SK-N-SH treated with all-trans-retinoic acid at 6 μM for 48 hours (cell line): ENCODE measurements at regions not wholly inside any gene's neighbourhood (a gene's known extent, or its start where the extent isn't known, plus 50 kb on each side); places are given as distances from the start of the nearest gene placed in this dataset.

Source experiments
- ATAC-seq: fragments of 200-7000 bp; cut with Tn5 transposase; 3 replicates; pipeline ENCODE4 v1.9.1; 2020; ENCODE audit warnings: mild to moderate bottlenecking, moderate library complexity
- ARNTL ChIP-seq: fragments of 450-650 bp; formaldehyde crosslinking; IDR thresholded peaks from 2 replicates; pipeline ENCODE4 v1.5.0; 2020; ENCODE audit warnings: low read depth, mild to moderate bottlenecking, moderate library complexity, borderline replicate concordance
- CREB5 ChIP-seq: fragments of 250-450 bp; sonication (Bioruptor Pico); IDR thresholded peaks from 2 replicates; pipeline ENCODE4 v1.5.1; 2020; ENCODE audit warnings: low read depth, mild to moderate bottlenecking, moderate library complexity
- CSDC2 ChIP-seq: fragments of 250-450 bp; sonication (Bioruptor Pico); IDR thresholded peaks from 2 replicates; pipeline ENCODE4 v1.5.0; 2020; ENCODE audit warnings: mild to moderate bottlenecking, moderate library complexity
- ESRRG ChIP-seq: fragments of 250-450 bp; sonication (Bioruptor Pico); IDR thresholded peaks from 2 replicates; pipeline ENCODE4 v1.6.1; 2021; ENCODE audit warnings: mild to moderate bottlenecking
- PATZ1 ChIP-seq: fragments of 250-450 bp; sonication (Bioruptor Pico); IDR thresholded peaks from 2 replicates; pipeline ENCODE4 v1.8.0; 2020; ENCODE audit warnings: mild to moderate bottlenecking, moderate library complexity, borderline replicate concordance
- PPARA ChIP-seq: fragments of 250-450 bp; sonication (Bioruptor Pico); IDR thresholded peaks from 2 replicates; pipeline ENCODE4 v1.5.0; 2020; ENCODE audit warnings: mild to moderate bottlenecking, borderline replicate concordance
- RARB ChIP-seq: fragments of 250-450 bp; sonication (Bioruptor Pico); IDR thresholded peaks from 2 replicates; pipeline ENCODE4 v1.8.0; 2021; ENCODE audit warnings: mild to moderate bottlenecking, moderate library complexity
- SNAI2 ChIP-seq: fragments of 250-450 bp; sonication (Bioruptor Pico); IDR thresholded peaks from 2 replicates; pipeline ENCODE4 v1.5.0; 2020; ENCODE audit warnings: mild to moderate bottlenecking, moderate library complexity
- TCF4 ChIP-seq: fragments of 250-450 bp; sonication (Bioruptor Pico); IDR thresholded peaks from 2 replicates; pipeline ENCODE4 v1.8.0; 2021; ENCODE audit warnings: mild to moderate bottlenecking, moderate library complexity, borderline replicate concordance
- TOX ChIP-seq: fragments of 250-450 bp; sonication (Bioruptor Pico); IDR thresholded peaks from 2 replicates; pipeline ENCODE4 v1.8.0; 2021; ENCODE audit warnings: mild to moderate bottlenecking, moderate library complexity, borderline replicate concordance
- ZC3H10 ChIP-seq: fragments of 250-450 bp; sonication (Bioruptor Pico); IDR thresholded peaks from 2 replicates; pipeline ENCODE4 v1.5.1; 2021; ENCODE audit warnings: mild to moderate bottlenecking, moderate library complexity
- ZFP3 ChIP-seq: fragments of 250-450 bp; sonication (Bioruptor Pico); IDR thresholded peaks from 2 replicates; pipeline ENCODE4 v1.5.0; 2020; ENCODE audit warnings: mild to moderate bottlenecking, moderate library complexity
- ZFP30 ChIP-seq: fragments of 450-650 bp; formaldehyde crosslinking; IDR thresholded peaks from 2 replicates; pipeline ENCODE4 v1.5.0; 2022; ENCODE audit warnings: mild to moderate bottlenecking, moderate library complexity
- ZNF565 ChIP-seq: fragments of 450-650 bp; formaldehyde crosslinking; conservative IDR thresholded peaks from 2 replicates; pipeline ENCODE4 v1.5.0; 2020; ENCODE audit warnings: low read depth, mild to moderate bottlenecking, moderate library complexity
- ZNF8 ChIP-seq: fragments of 450-650 bp; formaldehyde crosslinking; IDR thresholded peaks from 2 replicates; pipeline ENCODE4 v1.5.0; 2020; ENCODE audit warnings: mild to moderate bottlenecking, moderate library complexity
- TF ChIP-seq, protein P1 (sequence below): fragments of 250-450 bp; sonication (Bioruptor Pico); IDR thresholded peaks from 2 replicates; pipeline ENCODE4 v1.5.1; 2021; ENCODE audit warnings: mild to moderate bottlenecking, moderate library complexity
- TF ChIP-seq, protein P2 (sequence below): fragments of 250-450 bp; sonication (Bioruptor Pico); IDR thresholded peaks from 2 replicates; pipeline ENCODE4 v1.5.0; 2020; ENCODE audit warnings: mild to moderate bottlenecking, moderate library complexity

DNA sequence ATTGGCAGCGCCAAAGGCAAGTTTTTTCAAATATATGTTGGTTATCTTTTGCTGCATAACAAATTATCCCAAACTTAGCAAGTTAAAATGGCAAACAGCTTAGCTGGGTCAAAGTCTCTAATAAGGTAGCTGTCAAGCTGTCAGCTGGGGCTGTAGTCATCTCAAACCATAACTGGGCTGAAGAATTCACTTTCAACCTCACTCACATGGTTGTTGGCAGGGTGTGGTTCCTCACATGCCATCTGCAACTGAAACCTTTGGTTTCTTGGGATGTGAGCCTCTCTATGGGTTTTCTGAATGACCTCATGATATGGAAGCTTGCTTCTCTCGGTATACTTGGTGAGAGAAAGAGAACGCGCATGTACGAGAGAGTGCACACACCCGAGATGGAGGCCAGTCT is 125.4 kb downstream of the LRIG3 start (continued):
- TF ChIP-seq, protein P1, sequence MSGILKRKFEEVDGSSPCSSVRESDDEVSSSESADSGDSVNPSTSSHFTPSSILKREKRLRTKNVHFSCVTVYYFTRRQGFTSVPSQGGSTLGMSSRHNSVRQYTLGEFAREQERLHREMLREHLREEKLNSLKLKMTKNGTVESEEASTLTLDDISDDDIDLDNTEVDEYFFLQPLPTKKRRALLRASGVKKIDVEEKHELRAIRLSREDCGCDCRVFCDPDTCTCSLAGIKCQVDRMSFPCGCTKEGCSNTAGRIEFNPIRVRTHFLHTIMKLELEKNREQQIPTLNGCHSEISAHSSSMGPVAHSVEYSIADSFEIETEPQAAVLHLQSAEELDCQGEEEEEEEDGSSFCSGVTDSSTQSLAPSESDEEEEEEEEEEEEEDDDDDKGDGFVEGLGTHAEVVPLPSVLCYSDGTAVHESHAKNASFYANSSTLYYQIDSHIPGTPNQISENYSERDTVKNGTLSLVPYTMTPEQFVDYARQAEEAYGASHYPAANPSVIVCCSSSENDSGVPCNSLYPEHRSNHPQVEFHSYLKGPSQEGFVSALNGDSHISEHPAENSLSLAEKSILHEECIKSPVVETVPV (CRISPR knock-in tag), result no peak

DNA sequence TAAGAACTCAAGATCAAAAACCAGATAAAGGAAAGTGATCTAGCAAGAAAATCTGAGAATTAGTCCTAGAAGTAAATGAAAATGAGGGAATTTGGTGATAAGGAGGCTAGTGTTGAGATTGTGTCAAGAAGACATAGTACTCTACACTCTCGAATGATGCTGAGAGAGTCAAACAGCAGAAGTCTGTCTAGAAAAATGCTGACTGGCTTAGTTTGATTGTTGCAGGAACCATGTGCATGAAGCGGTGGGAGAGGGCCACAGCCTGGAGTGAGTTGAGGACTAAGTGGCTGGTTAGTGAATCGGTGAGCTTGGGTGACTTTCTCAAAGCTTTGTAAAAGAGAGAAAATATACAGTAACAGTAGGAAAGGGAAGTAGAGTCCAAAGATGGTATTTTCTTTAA is 124.5 kb downstream of the LRIG3 start:
- TF ChIP-seq PATZ1 (no peak), PPARA (CRISPR knock-in tag) (no peak)

GRCh38 chr12:58801986-58802385 is 118.3 kb downstream of the LRIG3 start:
- ATAC-seq, result no peak
- TF ChIP-seq ESRRG (CRISPR knock-in tag) (no peak), ZNF8 (CRISPR knock-in tag) (no peak), ZFP30 (CRISPR knock-in tag) (no peak), CREB5 (CRISPR knock-in tag) (no peak), TCF4 (CRISPR knock-in tag) (no peak), ZFP3 (CRISPR knock-in tag) (no peak), PATZ1 (no peak), ZC3H10 (no peak), RARB (CRISPR knock-in tag) (no peak), CSDC2 (CRISPR knock-in tag) (no peak)
- TF ChIP-seq, protein P1 (CRISPR knock-in tag), result no peak

More for the DNA sequence above, 124.5 kb downstream of the LRIG3 start:
- no peak for ATAC-seq

- ATAC-seq, result no peak
- no peak for TF ChIP-seq PPARA (CRISPR knock-in tag)
- TF ChIP-seq ZFP3 (CRISPR knock-in tag), result no peak
- TF ChIP-seq ZNF8 (CRISPR knock-in tag), result no peak
- TF ChIP-seq PATZ1, result no peak
- no peak for TF ChIP-seq ZNF565 (CRISPR knock-in tag)
- no peak for TF ChIP-seq ARNTL (CRISPR knock-in tag)
- TF ChIP-seq CREB5 (CRISPR knock-in tag), result no peak
- no peak for TF ChIP-seq TOX (CRISPR knock-in tag)
- no peak for TF ChIP-seq RARB (CRISPR knock-in tag)
- TF ChIP-seq SNAI2 (CRISPR knock-in tag), result no peak
- TF ChIP-seq, protein P2, sequence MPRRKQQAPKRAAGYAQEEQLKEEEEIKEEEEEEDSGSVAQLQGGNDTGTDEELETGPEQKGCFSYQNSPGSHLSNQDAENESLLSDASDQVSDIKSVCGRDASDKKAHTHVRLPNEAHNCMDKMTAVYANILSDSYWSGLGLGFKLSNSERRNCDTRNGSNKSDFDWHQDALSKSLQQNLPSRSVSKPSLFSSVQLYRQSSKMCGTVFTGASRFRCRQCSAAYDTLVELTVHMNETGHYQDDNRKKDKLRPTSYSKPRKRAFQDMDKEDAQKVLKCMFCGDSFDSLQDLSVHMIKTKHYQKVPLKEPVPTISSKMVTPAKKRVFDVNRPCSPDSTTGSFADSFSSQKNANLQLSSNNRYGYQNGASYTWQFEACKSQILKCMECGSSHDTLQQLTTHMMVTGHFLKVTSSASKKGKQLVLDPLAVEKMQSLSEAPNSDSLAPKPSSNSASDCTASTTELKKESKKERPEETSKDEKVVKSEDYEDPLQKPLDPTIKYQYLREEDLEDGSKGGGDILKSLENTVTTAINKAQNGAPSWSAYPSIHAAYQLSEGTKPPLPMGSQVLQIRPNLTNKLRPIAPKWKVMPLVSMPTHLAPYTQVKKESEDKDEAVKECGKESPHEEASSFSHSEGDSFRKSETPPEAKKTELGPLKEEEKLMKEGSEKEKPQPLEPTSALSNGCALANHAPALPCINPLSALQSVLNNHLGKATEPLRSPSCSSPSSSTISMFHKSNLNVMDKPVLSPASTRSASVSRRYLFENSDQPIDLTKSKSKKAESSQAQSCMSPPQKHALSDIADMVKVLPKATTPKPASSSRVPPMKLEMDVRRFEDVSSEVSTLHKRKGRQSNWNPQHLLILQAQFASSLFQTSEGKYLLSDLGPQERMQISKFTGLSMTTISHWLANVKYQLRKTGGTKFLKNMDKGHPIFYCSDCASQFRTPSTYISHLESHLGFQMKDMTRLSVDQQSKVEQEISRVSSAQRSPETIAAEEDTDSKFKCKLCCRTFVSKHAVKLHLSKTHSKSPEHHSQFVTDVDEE (CRISPR knock-in tag), result no peak
- TF ChIP-seq ZFP30 (CRISPR knock-in tag), result no peak
- TF ChIP-seq, protein P1 (CRISPR knock-in tag), result no peak
- TF ChIP-seq CSDC2 (CRISPR knock-in tag), result no peak
Observed at GRCh38 chr12:58803908-58804307, 116.4 kb downstream of the LRIG3 start.
